Umbilical cord (tissue), 1 donor: ENCODE measurements at regions not wholly inside any gene's neighbourhood (a gene's known extent, or its start where the extent isn't known, plus 50 kb on each side); places are given as distances from the start of the nearest gene placed in this dataset.
"Not testable (repeated sequence)": the region's sequence is repeated elsewhere in the genome, so short reads cannot be mapped to it uniquely, and the experiment has no call there.

Source experiments
- DNase-seq: peaks from one replicate; pipeline ENCODE4 v3.0.0-alpha.2; 2015; ENCODE audit warnings: low spot score

GRCh38 chr3:13194285-13195209, 121.3 kb upstream of the IQSEC1 start:
- DNase-seq: no peak

DNA sequence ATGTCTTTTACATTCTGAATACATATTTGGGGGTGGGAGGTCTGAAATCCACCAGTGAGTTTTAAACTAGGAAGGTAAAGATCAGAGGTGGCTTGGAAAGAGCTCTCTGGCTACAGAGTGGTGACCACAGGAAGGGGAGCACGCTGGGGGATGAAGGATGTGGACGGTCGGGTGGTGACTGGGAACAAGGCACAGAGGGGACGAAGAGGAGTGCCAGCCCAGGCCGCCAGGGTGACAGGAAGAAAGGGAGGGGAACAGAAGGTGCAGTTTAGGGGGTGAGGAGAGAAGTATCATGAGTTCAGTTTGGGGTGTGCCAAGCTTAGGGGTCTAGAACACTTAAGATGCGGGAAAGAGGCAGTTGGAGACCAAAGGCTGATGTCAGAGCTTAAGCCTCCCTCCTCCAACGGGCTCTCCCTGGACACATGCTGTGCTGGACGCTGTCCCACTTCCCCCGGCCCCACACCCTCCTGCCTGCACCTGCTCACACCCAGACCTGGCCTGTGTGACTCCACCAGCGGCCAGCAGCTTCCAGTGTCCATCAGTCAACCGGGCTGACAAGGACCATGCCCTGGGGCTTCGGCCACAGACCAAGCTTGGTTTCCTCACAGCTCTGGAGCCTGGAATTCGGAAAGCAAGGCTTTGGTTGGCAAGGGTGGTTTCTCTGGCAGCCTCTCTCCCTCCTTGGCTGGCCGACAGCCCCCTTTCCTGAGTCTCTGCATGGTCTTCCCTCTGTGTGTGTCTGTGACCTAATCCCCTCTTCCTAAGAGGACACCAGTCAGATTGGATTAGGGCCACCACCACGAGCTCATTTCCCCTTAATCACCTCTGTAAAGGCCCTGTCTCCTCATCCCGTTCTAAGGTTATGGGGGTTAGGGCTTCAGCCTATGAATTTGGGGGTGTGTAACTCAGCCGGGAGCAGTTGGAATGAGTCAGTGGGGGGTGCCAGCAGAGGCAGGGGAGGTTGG, 120.4 kb upstream of the IQSEC1 start:
- no peak for DNase-seq

GRCh38 chr3:13192471-13193213, 119.4 kb upstream of the IQSEC1 start:
- no peak for DNase-seq

DNA sequence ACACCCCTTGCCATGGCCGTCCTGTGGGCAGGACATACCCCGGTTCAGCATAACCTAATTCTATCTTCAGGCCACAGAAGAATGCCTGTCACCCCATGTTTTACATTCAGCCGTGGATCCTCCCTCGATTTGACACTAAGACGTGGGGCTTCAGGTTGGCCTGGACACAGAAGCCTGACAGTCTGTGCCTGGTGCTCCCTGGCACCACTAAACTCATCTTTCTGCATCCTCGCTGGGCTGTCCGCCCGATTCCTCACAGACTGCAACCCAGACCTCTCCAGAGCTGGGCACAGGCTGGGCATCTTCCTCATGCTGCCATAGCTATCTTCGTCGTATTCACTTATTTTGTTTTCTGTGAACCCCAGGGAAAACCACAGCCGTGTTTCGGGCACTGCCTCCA, 117.8 kb upstream of the IQSEC1 start:
- DNase-seq: no peak

DNA sequence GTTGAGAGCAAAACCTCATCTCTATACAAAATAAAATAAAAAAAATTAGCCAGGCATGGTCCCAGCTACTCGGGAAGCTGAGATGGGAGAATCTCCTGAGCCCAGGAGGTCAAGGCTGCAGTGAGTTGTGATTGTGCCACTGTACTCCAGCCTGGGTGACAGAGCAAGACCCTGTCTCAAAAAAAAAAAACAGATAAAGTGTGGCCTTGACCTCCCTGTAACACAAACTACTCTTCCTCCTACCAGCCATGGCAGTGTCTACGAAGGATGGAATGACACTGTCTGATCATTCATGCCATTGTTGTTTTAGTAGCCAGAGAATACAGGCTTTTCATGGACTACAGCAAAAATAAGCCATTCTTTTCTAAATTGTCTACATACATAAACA, 117.1 kb upstream of the IQSEC1 start:
- DNase-seq: no peak

- DNase-seq: peak; percentile 15
Observed at GRCh38 chr3:13189639-13190377, 116.6 kb upstream of the IQSEC1 start.

- no peak for DNase-seq
Observed at GRCh38 chr3:13188975-13189374, 115.7 kb upstream of the IQSEC1 start.

DNA sequence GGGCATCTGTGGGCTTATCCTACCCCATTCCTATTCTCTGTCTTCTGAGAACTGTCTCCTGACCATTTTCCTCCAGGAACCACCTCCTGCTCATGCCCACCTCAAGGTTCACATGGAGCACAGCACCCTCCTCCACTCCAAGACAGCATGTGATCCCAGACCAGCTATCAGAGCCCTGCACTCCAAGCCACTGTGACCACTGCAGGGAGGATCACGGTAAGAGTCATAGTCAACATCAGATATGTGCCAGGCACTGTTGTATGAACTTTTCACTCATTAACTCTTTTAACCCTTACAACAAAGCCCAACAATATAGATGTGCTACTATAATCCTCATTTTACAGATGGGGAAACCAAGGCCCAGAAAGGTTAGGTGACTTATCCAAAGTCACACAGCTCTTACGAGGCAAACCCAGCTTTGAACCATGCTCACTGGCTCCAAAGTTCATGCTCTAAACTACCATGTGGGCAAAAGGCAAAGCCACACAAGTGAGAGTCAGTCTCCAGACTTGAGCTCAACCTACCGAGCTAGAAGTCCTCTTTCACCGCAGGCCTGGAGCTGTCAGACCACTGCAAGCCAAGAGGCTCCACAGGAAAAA, 115.1 kb upstream of the IQSEC1 start:
- no peak for DNase-seq

GRCh38 chr3:13187593-13187992, 114.4 kb upstream of the IQSEC1 start:
- DNase-seq: no peak

DNA sequence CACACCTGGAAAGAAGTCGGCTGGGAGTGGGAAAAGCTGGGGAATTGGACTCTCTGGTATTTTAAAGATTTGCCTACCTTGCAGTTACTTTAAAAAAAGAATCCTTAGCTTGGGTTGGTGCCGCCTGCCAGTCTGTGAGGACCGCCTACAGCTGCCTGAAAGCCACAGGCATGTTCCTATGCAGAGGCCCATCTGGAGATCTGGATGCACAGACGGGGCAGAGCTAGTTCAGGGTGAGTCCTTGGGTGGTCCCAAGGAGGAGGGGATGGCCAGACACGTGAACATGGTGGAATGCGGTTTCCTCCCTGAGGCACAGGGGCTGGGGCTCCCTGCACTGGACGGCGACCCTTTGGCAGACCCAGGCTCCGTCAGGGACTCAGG, 113.2 kb upstream of the IQSEC1 start:
- peak; percentile 8 for DNase-seq

GRCh38 chr3:13185737-13186434, 112.7 kb upstream of the IQSEC1 start:
- no peak for DNase-seq

- not testable (repeated sequence) for DNase-seq
Observed at GRCh38 chr3:13179582-13180210, 106.5 kb upstream of the IQSEC1 start.

GRCh38 chr3:13179181-13179580, 106.0 kb upstream of the IQSEC1 start:
- no peak for DNase-seq

DNA sequence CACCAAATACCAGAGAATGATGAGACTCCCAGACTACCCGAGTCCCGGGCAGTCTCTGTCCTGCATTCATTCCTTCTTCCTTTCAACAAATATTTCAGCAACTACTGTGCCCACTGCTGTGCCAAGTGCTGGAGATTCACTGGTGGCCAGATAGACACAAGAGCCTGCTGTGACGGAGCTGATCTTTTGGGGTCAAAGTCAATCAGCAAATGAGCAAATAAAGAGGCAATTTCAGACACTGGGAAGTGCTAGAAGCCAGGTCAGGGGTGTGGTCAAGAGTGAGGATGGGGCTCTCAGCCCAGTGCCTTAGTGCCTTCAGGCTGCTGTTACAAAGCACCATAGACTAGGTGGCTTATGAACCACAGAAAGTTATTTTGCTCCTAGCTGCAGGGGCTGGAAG, 104.9 kb upstream of the IQSEC1 start:
- DNase-seq: no peak

DNA sequence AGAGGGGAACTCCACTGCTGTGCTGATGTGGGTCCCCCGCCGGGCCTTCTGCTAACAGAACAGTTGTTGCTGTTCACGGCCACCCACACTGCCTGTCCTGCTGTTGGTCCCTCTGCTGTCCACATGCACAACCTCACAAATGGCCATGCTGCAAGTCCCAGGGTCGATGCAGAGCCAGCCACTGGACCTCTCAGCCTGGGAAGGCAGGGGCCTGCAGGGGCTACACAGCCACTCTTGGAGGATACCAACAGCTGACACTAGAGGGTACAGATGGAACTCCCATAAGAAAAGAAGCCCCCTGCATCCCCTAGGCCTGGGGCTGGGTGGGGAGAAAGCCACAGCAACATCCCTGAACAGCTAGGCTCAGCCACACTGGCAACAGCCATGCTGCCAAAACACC, 104.4 kb upstream of the IQSEC1 start:
- DNase-seq: no peak

DNA sequence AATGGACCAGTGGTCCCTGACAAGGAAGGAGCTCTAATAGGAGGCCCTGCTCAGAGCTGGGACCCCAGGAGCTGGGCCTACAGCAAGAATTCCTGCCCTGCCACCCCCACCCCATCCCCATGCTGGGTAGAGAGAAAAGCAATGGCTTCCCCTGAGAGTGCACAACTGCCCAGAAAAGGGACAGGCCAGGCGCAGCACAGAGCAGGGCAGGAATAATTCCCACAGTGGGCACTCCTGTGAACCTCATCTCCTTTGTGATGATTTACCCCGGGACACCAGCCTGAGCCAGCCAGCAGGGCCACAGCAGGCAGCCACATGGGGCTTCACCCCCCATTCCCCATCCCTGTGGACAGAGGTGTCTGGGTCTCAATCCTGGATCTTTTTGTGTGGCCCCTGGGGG, 104.0 kb upstream of the IQSEC1 start:
- no peak for DNase-seq

DNA sequence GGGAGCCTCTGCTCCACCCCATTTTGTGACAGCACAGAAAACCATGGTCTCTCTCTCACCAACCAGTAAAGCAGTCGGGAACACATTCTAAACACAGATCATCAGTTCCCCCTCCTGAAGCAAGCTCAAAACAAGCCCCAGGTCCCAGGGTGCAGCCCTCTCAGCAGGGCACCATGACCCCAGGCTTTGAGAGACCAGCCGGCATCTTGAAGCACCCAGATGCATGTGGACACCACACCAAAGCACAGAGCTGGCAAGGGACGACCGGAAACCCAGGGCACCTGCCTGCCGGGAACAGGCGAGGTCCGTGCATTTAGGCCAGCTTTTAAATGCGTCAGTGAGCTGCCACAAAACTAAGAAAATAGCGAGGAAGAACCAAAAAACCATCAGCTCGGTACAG, 103.2 kb upstream of the IQSEC1 start:
- no peak for DNase-seq

- no peak for DNase-seq
Observed at GRCh38 chr3:13174803-13175135, 101.5 kb upstream of the IQSEC1 start.

DNA sequence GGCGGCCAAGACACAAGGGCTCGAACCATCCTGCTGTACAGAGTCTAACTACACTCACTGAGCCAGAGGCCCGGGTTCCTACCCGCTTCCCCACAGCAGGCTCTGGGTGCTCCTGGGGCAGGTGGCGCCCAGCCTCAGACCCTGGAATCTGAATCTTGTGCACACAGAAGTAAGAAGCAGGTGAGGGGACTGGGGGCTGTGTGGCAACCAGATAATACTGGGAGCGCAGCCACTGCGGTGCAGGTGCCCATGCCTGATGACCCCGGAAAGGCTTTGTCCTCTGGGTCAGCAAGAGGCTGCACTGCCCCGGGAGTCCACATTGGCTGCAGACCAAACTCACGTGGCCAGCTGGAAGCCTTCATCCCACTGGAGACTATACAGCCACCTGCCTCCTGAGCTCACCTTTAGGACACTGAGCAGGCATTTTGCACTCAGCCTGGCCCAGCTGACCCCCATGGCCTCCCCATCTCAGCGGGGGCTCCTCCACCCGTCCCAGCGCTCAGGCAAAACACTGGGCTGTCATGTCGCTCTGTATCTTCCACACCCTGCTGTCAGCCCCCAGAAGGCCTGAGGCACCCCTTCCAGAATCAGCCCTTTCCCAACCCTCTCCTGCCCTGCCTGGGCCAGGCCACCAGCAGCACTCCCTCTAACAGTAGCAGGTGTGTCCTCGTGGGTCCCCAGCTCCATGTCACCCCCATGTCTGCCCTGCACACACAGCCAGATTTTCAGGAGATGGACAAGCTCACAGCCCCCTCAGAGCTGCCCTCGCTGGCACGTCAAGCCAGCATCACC, 101.0 kb upstream of the IQSEC1 start:
- DNase-seq: no peak
